ENCODE measurements at regions not wholly inside any gene's neighbourhood (a gene's known extent, or its start where the extent isn't known, plus 50 kb on each side); places are given as distances from the start of the nearest gene placed in this dataset.
A peak's percentile ranks its signal among the peaks of the same experiment; 100 is the strongest.

DNA sequence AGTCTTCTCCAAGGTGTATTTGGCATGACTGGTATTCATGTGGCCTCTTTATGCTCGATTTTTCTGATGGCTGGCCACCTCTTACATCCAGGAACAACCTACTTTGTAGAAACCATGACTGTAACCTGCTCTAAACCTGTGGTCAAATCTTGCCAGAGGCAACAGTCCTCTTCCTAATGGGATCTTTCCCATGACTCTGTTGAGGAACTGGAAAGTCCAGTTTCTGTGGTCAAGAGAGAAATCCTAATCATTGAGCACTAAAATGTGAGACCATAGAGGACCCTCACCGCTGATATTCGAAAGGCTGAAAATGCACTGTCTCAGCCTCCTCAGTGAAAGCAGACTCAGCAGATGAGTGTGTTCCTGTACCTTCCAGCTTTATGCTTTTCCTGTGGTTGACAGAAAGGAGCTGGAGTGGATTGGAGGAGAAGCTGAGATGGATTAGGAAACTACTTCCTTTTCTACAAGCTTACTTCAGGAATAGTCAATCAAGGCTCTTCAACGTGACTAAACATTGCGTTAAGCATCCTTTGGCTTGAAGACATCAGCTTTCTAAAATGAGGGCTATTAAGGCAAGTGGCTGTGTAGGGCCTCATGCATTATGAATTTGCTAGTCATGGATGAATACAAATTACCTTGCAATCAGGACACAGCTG lies 69.7 kb upstream of the DAPK1 start:
- DNase-seq: no peak

DNA sequence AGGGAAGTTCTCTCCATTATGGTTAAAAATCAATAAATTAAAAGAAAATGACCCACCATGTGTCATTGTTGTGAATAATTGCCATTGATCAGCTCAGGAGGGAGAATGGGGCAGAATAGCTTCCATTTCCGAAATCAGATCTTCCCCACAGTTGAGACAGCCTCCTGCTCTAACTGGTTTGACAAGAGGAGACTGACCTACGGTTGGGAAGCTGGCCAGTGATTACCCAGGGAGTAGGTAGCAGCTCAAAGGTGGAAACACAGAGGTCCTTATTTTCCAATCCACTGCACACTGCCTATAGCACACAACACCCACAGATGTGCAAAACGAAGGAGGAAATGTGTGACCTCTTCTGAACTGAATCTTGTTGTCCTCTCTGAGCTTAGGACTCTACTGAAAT lies 69.0 kb upstream of the DAPK1 start:
- DNase-seq: no peak

DNA sequence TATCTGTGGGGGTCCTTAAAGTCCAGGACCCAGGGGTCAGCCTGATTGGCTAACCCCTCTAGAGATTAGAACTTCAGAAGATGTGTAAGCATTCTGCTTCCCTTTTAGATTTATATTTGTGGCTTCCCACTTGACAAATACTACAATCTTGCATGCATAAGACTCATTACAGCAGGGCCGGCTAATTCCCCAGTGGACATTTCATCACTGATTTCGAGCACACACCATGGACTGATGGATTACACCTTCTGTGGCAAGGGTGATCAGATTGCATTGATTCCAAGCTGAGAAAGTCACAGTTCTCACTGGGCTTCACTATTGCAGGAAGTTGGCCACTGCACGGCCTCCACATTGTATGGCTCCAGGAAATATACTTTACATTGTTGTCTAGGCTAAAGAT lies 65.8 kb upstream of the DAPK1 start:
- DNase-seq: no peak

DNA sequence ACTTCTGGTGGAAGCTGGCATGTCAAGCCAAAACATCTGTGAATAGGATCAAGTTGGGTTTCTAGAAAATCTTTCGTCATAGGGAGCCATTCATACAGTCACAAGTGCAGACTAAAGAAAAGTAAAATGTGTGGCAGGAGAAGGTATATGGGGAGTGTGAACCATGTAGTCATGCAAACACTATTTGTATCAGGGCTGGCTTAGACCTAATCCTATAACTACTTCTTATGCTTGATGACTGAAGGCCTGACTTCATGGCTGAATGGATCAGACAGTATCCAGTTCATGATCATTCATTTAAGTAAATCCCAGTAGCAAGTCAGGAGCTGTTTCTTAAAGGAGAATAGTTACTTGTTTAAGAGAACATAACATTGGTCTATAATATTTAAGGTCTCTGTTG lies 63.8 kb upstream of the DAPK1 start:
- no peak for DNase-seq

DNA sequence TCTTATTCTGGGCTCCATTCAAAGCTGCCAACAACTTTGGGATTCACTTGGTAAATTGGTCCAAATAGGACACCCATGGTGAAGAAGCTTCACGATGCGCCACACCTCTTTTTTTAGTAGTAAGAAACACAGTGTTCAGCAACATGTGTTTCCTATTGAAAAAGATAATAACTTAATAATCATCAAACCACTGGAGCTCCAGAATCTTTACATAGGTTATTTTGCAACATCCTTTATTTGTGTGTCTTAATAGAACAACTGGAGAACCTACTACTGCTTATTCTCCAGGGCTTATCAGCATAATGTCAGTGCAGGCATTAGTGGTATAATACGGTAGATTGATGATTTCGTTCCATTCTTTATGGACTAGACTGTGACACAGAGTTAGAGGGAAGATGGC lies 63.3 kb upstream of the DAPK1 start:
- no peak for DNase-seq

DNA sequence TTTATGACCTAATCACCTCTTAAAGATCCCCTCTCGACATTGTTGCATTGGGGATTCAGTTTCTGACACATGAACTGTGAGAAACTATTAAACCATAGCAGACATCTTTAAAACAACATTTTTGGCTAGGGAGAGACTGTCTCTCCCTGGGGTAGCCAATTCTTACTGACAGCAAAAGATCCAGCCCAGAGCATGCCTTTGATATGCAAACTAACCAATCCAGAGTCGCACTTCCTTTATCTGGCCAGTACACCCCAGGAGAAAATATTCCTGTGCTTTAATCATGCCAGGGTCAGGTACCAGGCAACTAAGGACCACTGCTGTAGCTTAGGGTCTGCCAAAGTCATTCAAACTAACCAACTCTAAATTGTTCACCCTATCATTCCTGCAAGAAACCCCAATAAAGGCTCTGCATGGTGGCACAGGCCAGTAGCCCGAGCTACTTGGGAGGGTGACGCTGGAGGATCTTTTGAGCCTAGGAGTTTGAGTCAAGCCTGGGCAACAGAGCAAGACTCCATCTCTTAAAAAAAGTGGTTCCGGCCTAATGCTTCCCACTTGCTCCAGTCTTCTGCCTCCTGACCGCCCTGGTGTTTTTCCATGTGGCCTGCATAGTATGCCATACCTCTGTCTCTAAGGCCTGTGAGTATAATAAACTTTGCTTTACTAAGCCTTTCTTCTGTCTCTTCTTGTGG lies 62.3 kb upstream of the DAPK1 start:
- no peak for DNase-seq

DNA sequence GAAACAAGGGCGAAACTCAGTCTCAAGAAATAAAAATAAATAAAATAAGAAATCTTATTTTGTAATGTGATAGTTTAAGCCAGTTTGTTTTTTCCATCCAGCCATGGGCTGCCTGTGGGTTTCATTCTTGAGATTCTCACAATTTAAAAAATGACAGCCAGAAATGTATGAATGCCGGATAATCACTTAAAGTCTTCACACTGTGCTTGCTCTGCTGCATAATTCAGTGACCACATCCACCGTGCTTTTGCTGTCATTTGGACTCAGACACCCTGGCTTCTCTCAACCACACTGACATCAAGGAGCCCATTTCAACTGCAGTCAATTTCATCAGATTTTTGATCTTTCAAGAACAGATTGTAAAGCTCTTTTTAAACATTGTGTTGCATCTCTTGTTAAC lies 61.0 kb upstream of the DAPK1 start:
- no peak for DNase-seq

DNA sequence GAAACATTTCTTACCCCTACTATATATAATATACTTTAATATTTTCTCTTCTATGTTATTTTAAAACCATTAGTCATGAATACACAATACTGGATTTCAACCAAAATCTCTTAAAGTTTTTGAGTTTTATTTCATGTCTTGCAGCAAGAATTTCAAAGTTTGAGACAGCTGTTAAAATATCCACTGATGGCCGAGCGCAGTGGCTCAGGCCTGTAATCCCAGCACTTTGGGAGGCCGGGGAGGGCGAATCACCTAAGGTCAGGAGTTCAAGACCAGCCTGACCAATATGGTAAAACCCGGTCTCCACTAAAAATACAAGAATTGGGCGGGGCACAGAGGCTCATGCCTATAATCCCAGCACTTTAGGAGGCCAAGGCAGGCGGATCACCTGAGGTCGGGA lies 59.7 kb upstream of the DAPK1 start:
- DNase-seq: no peak

DNA sequence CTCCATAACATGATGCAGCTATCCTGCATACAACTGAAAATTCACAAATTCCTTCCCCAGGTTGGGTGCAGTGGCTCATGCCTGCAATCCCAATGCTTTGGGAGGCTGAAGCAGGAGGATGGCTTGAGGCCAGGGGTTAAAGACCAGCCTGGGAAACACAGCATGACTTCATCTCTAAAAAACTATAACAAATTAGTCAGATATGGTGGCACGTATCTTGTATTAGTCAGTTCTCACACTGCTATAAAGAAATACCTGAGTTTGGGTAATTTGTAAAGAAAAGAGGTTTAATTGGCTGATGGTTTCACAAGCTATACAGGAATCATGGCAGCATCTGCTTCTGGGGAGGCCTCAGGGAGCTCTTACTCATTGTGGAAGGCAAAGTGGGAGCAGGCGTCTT lies 56.4 kb upstream of the DAPK1 start:
- peak; percentile 77 for DNase-seq

DNA sequence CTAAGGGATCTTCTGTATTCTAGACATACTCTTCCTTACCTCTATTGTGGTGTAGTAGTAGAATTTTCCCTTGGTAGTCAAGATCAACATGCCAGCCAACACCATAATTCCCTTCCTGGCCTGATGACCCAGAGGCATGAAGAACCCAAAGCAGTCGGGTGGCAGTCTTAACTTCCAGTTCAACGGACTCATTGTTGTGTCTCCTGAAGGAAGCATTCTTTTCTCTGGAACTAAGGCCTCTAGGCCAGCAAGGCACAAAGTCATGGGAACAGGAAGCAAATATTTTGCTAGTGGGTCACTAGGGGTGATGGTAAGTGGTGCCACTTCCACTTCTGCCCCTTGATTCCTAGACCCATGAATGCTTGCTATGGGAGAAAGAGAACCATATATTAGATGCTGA lies 55.2 kb upstream of the DAPK1 start:
- no peak for DNase-seq

DNA sequence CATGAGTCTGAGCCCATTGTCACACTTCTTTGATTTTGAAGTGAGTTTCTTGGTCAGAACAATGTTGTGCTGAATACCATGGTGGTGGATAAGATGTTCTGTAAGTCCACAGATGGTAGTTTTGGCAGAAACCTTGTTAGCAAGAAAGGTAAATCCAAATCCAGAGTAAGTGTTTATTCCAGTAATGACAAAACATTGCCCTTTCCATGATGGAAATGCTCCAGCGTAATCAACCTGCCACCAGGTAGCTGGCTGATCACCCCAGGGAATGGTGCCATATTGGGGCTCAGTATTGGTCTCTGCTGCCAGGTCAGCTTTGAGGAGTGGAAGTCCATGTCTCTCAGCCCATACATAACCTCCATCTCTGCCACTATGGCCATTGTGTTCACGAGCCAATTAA lies 54.7 kb upstream of the DAPK1 start:
- DNase-seq: no peak

DNA sequence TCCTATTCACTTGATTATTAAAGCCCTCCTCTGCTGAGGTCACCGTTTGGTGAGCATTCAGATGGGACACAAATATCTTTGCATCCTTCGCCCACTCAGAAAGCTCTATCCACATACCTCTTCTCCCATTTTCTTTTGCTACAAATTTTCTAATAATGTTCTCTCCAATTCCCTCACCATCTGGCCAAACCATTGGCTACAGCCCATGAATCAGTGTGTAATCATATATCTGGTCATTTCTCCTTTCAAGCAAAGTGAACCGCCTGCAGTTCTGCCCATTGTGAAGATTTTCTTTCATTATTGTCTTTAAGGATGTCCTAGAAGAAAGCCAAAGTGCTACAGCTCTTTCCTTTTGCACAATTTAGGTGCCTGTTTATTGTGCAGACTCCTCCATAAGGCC lies 54.2 kb upstream of the DAPK1 start:
- no peak for DNase-seq

DNA sequence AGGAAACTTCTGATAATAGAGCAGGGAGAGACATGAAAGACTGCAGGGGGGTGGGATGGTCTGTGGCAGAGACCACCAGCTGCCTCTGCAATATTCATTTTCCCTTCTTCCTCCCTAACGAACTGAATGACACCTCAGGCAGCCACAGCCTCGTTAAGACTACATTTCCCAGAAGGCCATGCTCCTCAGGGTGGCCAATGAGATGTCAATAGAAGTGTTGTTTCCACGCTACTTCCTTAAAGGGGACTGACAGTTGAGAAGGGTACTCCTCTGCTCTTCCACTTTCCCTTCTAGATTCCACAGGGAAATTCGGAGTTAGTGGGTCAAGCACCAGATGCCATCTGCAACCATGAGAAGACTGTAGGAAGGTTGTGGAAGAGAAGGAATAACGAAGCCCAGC lies 52.0 kb upstream of the DAPK1 start:
- peak; percentile 47 for DNase-seq

DNA sequence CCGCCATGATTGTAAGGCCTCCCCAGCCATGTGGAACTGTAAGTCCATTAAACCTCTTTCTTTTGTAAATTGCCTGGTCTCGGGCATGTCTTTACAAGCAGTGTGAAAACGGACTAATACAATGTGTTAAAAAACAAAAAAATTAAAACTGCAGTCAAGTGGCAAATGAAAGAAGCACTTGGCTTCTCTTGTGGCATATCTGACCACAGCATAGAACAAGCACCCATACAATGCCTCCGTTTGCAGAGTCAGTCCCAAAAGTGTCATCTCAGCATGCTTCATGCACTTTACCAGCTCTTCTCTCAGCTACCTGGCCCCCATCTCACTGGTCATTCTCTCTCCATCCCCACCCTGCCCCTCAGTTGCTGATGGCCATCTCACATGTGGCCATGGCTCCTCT lies 51.1 kb upstream of the DAPK1 start:
- DNase-seq: no peak

DNA sequence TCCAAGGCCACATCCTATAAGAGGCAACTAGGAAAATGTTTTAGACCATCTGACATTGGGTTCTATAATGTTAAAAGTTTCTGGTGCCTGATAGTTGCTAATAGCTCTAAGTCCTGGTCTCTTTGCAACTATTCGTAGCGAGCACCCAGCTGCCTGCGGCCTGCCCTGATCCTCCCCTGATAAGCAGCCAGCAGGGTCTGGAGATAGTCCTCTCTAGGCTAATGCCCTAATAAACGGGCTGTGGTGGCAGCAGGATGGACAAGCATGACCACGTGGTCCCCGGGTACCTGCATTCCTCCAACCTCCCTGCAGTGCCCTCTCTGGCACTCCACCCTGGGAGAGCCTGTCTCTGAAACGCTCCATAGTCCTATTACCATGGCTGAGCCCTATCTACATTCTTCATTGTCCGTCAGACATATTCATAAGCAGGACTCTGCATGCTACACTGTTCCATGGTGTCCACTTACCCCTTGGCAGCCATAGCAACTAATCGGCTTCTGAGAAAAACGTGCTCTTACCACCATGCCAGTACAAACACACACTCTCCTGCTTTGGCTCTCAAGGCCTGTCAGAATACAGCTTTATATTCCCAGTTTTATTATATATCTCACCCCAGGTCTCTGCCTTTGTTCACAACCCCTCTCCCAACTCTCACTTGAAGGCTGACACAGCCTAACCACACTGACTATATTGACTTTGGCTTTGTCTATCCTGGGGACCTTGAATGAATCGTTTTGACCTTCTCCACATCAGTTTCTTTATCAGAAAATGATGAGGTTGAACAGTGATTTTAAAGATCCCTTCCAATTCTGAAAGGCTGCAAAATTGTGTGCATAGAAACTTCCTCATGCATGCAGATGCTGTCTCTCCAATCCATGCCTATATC lies 49.9 kb upstream of the DAPK1 start:
- no peak for DNase-seq
